HG02884 (cell line): ENCODE measurements at regions not wholly inside any gene's neighbourhood (a gene's known extent, or its start where the extent isn't known, plus 50 kb on each side); places are given as distances from the start of the nearest gene placed in this dataset.
"Not testable (repeated sequence)": the region's sequence is repeated elsewhere in the genome, so short reads cannot be mapped to it uniquely, and the experiment has no call there.

Experiments used
- ATAC-seq: cut with Tn5 transposase; IDR thresholded peaks from one replicate; pipeline ENCODE4 v1.9.1; 2021; ENCODE audit warnings: mild to moderate bottlenecking, moderate library complexity; ENCODE audit not compliant: unreplicated experiment

- not testable (repeated sequence) for ATAC-seq
Measured at GRCh38 chr1:185517301-185517700, 200.3 kb upstream of the IVNS1ABP start.

GRCh38 chr1:185515696-185516095 lies 198.7 kb upstream of the IVNS1ABP start:
- ATAC-seq: no peak

DNA sequence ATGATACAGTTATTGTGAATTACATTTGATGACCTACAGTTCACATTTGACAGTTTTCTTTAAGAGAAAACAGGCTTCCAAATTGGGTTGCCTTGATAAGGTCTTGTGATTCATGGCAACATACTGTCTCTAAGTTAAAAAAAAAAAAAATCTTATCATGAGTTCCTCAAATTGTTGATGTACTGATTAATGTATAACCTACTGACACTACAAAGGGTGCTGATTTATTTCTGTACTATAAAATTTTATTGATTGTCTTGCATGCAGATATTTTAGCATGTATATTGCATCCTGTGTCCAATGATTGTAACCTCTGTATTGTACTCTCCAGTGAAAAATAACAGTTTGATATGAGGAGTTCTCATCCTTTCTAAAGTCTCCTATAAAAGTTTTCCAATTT lies 197.3 kb upstream of the IVNS1ABP start:
- no peak for ATAC-seq

DNA sequence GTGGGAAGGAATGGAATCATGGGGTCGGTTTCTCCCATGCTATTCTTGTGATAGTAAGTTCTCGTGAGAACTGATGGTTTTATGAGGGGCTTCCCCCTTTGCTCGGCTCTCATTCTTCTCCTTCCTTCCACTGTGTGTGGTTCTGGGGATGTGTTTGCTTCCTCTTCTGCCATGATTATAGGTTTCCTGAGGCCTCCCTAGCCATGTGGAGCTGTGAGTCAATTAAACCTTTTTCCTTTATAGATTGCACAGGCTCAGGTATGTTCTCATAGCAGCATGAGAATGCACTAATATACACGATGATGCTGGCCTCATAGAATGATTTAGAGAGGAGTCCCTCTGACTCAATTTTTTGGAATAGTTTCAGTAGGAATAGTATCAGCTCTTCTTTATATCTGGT lies 195.4 kb upstream of the IVNS1ABP start:
- no peak for ATAC-seq

- no peak for ATAC-seq
Measured at GRCh38 chr1:185501099-185501498, 184.1 kb upstream of the IVNS1ABP start.

GRCh38 chr1:185500001-185500626 lies 183.1 kb upstream of the IVNS1ABP start:
- ATAC-seq: no peak

- ATAC-seq: no peak
Measured at GRCh38 chr1:185498207-185498606, 181.2 kb upstream of the IVNS1ABP start.

DNA sequence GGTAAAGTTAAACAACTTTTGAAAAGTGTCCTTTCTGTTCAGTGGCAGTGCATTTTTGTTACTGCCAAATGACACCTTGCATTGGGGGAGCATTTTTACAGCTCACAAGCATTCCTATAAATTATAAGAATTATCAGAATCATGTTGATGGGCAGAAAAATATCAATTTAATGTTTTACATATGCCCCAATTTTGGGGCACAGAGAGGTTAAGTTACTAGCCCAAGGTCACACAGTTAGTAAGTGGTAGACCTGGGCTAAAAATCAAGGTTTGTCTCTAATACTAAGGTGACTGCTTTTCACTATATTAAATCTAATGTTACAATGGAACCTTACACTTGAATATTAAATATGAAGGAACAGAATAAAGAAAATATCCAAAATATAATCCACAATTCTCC lies 180.1 kb upstream of the IVNS1ABP start:
- ATAC-seq: no peak

- ATAC-seq: no peak
Measured at GRCh38 chr1:185495898-185496297, 178.9 kb upstream of the IVNS1ABP start.

GRCh38 chr1:185495007-185495406 lies 178.0 kb upstream of the IVNS1ABP start:
- no peak for ATAC-seq

DNA sequence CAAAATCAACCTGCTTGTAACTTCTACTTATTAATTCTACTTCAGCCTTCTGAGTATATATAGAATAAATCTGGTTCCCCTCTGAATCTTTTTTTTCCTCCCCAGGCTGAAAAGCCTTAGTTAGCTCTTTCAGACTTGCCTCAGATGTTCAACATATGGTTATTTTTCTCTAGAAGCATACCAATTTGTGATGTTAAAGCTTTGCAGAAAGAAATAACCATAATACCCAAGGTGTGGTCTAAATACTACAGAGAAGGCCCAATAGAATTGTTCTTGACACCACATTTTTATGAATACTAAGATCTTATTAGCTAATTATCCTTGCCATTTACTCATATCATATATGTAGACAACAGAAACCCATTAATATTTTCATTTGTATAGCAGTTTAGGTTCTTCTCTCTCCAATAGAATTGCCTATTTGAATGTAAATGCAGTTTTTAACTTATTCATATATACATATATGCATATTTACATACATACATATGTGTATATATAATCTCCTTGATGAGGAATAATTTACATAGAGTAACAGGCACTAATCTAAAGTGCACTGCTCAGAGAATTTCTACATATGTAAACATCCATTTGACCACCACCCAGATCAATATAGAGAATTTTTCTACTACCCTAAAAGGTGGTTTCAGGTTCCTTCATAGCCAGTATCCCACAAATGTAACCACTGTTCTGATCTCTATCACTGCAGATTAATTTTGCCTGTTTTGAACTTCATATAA lies 175.2 kb upstream of the IVNS1ABP start:
- ATAC-seq: no peak

- no peak for ATAC-seq
Measured at GRCh38 chr1:185491604-185492003, 174.6 kb upstream of the IVNS1ABP start.

DNA sequence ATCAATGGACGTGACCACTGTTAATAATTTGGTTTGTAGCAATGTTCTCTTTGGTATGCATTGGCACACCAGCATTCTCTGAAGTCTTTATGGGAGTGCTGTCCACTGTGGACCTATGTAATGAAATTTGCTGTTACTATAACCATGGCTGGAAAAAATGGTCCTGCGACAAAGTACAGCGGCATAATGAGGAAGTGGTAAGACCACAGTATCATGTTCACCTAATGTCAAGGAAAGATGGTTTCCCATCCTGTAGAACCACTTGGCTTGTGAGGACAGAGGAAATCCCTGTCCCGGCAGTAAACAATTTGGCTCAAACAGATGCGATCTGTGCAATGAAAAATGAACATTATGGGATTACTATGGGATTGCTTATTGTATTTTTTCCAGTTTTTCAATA lies 173.9 kb upstream of the IVNS1ABP start:
- no peak for ATAC-seq

GRCh38 chr1:185489406-185489805 lies 172.4 kb upstream of the IVNS1ABP start:
- ATAC-seq: no peak

DNA sequence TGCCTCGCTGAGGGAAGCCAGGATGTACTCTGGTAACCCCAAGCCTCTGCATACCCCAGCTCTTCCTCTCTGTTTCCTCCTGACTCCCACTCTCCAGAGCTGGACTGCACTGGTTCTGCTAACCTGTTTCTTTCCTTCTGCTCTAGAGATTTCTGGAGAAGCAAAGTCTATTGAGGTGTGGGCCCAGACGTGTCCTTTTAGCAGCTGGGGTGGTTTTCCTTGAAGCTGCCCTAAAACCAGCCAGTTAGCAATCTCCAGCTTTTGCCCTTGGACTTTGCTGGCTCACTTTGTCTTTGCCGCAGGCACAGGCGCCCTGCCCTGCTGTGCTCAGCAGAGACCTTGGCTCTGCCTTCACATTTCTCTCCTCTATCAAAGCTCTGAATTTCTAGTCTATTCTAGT lies 171.8 kb upstream of the IVNS1ABP start:
- ATAC-seq: no peak

DNA sequence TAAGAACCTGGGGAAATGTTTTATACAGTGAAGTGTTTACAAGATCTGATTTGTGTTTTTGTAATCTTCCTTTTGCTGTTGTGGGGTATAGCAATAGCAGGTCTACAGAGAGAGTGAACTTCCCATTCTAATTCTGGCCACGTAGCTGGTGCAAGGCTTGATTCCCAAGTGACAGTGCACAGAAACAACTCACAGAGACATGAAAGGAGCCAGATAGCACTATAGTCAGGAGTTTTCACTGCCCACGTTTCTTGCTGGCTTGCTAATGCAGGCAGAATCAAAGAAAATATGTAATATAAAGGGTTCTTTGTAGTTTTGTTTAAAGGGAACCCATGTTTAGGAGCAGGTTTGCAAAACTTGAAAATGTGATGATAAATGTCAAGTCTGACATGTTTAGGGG lies 170.9 kb upstream of the IVNS1ABP start:
- ATAC-seq: no peak

DNA sequence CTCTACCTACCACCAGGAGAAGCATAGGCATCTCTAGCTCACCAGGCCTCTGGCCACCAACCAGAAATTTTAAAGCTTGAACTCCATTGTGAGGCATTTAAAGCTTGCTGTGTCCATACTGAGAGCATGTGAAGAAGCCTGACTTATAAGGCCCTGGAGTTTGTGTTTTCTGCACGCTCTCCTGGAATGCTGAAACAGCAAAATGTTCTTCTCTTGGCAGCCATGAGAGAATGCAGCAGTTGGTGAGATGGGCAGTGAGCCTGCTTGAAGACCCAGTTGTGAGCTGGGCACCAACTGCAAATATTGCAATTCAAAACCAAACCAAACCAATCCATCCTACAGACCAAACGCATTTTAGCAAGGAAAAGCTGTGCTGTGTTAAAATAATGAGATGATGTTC lies 170.0 kb upstream of the IVNS1ABP start:
- ATAC-seq: no peak

- no peak for ATAC-seq
Measured at GRCh38 chr1:185486346-185486745, 169.3 kb upstream of the IVNS1ABP start.

DNA sequence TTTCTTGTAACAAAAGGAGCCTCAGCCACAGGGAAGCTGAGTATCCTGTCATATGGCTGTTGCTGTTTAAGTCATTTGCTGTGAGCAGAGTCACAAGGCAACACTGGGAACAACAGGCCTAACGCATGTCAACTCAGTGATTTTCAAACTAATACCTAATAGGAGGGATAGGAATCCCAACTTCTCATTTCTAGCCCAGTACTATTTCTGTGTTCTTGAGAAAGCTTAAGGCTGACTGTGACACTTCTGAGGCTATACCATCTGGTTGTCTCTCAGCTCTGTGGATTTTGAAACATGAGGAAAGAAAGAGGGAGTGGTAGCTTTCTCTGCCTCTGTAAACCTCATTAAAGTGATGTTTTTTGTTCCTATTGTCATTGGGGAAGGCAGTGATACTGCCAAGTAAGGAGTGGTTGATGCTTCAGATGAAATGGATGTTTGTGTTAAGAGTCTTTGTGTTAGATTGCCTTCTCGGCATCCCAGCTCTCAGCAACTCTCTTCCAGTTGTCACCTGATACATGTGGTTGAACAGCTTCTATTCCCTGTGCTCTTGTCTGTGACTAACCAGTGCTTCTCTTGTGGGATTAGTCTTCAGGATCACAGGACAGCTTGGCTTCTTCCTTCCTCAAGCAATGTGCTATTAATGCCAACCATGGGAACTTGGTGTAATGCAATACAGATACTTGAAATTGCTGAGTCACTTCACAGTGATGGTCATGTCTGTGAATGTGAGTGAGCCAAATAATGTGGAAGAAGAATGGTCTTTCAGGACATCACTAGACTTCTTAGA lies 166.8 kb upstream of the IVNS1ABP start:
- ATAC-seq: no peak

- ATAC-seq: no peak
Measured at GRCh38 chr1:185483217-185483616, 166.2 kb upstream of the IVNS1ABP start.

GRCh38 chr1:185480545-185480944 lies 163.5 kb upstream of the IVNS1ABP start:
- no peak for ATAC-seq

GRCh38 chr1:185479796-185480195 lies 162.8 kb upstream of the IVNS1ABP start:
- ATAC-seq: no peak
